Small intestine (tissue), 7 donors: ENCODE measurements at regions not wholly inside any gene's neighbourhood (a gene's known extent, or its start where the extent isn't known, plus 50 kb on each side); places are given as distances from the start of the nearest gene placed in this dataset.

Source experiments
- DNase-seq, 2 donors: peaks; one replicate each; pipeline versions ENCODE4 v3.0.0 to v3.0.0-alpha.2; 2013
- FAIRE-seq: peaks from 2 replicates; lab custom pipeline; 2012; peaks lifted over from hg19 to GRCh38; lab: Jason Lieb, UNC
- H3K27ac ChIP-seq, 3 donors: one replicate each; pipeline ENCODE4 v1.5.1; 2013; ENCODE audit warnings: low read length in 2 of 3, mild to moderate bottlenecking in 2 of 3, control low read depth in 1 of 3, inconsistent platforms in 1 of 3, low read depth in 1 of 3, moderate library complexity in 1 of 3
- H3K27me3 ChIP-seq, 3 donors: one replicate each; pipeline ENCODE4 v1.6.1; 2013; ENCODE audit warnings: low read length in 3 of 3, inconsistent platforms in 1 of 3; ENCODE audit not compliant: control insufficient read depth in 3 of 3, insufficient read depth in 3 of 3
- H3K36me3 ChIP-seq, 3 donors: one replicate each; pipeline ENCODE4 v1.6.1; 2013; ENCODE audit warnings: low read length in 3 of 3, inconsistent platforms in 1 of 3, low read depth in 1 of 3, mild to moderate bottlenecking in 1 of 3, moderate library complexity in 1 of 3; ENCODE audit not compliant: control insufficient read depth in 3 of 3, insufficient read depth in 2 of 3
- H3K4me1 ChIP-seq, 3 donors: one replicate each; pipeline ENCODE4 v1.6.1; 2013; ENCODE audit warnings: low read length in 2 of 3, inconsistent platforms in 1 of 3, low read depth in 1 of 3, mild to moderate bottlenecking in 1 of 3, moderate library complexity in 1 of 3; ENCODE audit not compliant: control insufficient read depth in 3 of 3, insufficient read depth in 2 of 3
- H3K4me3 ChIP-seq, 3 donors: one replicate each; pipeline ENCODE4 v1.5.1; 2013; ENCODE audit warnings: low read length in 3 of 3, control low read depth in 1 of 3, inconsistent platforms in 1 of 3, low read depth in 1 of 3, mild to moderate bottlenecking in 1 of 3, moderate library complexity in 1 of 3
- H3K9me3 ChIP-seq, 2 donors: one replicate each; pipeline ENCODE4 v1.6.1; 2013; ENCODE audit warnings: low read depth in 1 of 2, low read length in 1 of 2; ENCODE audit not compliant: control insufficient read depth in 2 of 2, insufficient read depth in 1 of 2
- whole genome bisulfite sequencing, 3 donors: extraction: QIAGEN DNeasy Blood & Tissue Kit; methylation state at CpG; one replicate each; pipeline ENCODE4 v1.1.7; 2013; 5-methylcytosine and 5-hydroxymethylcytosine counted together
- donor health status: healthy with polysubstance abuse.
- donor health status: control.
- donor health status: control.
- donor health status: Bipolar disorder and iron deficiency.
- donor health status: healthy.

- Histone ChIP-seq H3K4me3 (no peak overlapping the region), H3K36me3 (no peaks in the 10 kb centered on the region), H3K9me3 (peaks cover 0 to 4% of the 10 kb centered on the region in 2 donors), H3K4me1 (no peaks in the 10 kb centered on the region), H3K27me3 (no peaks in the 10 kb centered on the region), H3K27ac (no peak overlapping the region)
- no peak for FAIRE-seq
- DNase-seq, result no peak
- WGBS, 3 donors, result 74 to 80% (median 76%) methylated on average over 5 of the region's 5 CpGs
Observed at GRCh38 chr16:73778887-73779286, 517.7 kb upstream of the PSMD7 start.

DNA sequence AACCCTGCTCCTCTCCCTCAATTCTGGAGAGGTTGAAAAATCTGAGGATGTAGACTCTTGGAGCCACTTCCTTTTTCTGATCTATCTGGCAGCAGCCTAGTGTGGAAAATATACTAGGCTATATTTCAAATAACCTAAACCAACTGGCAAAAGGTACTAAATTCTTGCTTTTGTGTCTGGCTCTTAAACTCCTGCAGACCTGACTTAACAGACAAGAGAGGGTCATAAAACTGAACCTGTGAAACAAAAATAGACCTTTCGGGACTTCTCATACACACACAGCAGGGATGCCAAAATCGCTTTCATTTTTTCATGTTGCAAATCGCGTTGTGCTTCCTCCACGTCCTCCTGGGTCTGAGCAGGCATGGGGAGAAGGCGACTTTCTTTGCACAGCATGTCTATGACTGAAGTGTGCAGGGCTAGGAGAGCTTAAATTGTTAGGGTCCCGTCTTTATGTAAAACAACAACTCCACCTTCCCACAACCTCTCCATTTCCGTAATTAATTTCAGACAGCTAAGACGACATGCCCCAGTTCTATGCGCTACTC lies 520.7 kb upstream of the PSMD7 start:
- Histone ChIP-seq H3K27me3 (no peaks in the 10 kb centered on the region), H3K36me3 (no peaks in the 10 kb centered on the region), H3K27ac (no peak overlapping the region), H3K4me1 (no peaks in the 10 kb centered on the region), H3K4me3 (no peak overlapping the region), H3K9me3 (no peaks in the 10 kb centered on the region)
- FAIRE-seq (no peak), DNase-seq (no peak)
- 69 to 83% (median 81%) methylated on average over 10 of the region's 10 CpGs for WGBS, 3 donors

DNA sequence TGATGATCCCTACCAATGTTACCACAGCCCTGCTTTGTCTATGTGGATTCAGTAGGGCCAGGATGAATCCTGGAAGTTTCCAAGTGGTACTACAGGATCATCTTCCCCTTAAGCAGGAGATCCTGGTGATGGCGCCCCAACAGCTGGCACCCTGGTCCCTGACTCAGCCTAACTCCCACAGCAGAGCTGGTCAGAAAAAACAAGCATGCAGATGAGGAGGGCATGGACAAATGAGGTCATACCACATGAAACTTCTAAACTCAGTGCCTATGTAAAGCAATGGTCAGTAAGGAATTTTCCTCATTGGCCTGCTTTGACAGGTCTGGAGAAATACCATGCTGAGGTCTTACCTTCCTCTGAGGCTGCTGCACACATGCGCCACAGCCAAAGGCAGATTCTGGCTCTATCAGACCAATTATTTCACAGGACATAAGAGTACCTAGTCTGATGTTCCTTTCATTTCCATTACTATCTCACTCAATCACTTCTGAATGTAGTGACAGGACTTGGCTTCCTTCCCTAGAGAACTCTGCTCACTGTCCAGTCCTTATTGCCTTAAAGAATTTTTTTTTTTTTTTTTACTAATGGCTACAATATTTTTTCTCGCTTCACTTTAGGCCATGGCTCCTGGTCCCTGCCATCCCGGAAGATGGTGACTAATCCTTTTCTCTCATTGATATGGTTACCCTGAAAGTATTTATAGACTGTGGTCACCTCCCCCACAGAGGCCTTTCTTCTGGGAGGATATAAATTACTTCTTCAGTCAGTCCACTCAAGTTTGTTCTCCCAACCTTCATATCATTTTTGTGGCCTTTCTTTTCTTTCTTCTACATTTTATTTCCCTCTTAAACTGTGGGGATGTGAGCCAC lies 525.2 kb upstream of the PSMD7 start:
- Histone ChIP-seq H3K27me3 (peaks cover 0 to 3% (median 0%) of the 10 kb centered on the region in 3 donors), H3K36me3 (no peaks in the 10 kb centered on the region), H3K27ac (no peak overlapping the region), H3K4me3 (no peak overlapping the region), H3K4me1 (no peaks in the 10 kb centered on the region), H3K9me3 (no peaks in the 10 kb centered on the region)
- 87 to 90% (median 87%) methylated on average over 4 of the region's 4 CpGs for WGBS, 3 donors
- DNase-seq, result no peak
- FAIRE-seq, result no peak

GRCh38 chr16:73768786-73769203 lies 527.8 kb upstream of the PSMD7 start:
- Histone ChIP-seq H3K4me3 (no peak overlapping the region), H3K36me3 (no peaks in the 10 kb centered on the region), H3K4me1 (no peaks in the 10 kb centered on the region), H3K27me3 (peaks cover 0 to 3% (median 0%) of the 10 kb centered on the region in 3 donors), H3K9me3 (no peaks in the 10 kb centered on the region), H3K27ac (no peak overlapping the region)
- FAIRE-seq (no peak), DNase-seq (no peak)
- 53 to 54% (median 53%) methylated on average over 3 of the region's 3 CpGs for WGBS, 3 donors

DNA sequence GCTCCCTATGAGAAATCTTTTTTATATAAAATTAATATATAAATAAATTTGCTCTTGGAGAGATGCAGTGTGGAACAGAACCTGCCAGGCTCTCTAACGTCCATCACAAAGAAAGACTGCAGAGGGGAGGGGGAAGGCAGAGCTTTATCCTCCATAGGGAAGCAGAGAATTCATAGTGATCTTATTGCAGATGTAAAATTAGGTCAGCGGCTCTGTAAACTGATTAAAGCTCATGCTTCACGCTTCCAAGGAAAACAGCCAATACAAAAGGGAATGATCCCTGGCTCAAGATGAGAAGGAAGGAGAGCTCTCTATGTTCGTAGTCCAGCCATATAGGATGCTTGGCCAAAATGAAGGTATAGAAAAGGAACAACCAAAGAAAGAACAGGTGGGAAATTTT lies 532.3 kb upstream of the PSMD7 start:
- FAIRE-seq (no peak), DNase-seq (no peak)
- 51 to 55% (median 51%) methylated on average over 4 of the region's 4 CpGs for WGBS, 3 donors
- Histone ChIP-seq H3K27ac (no peak overlapping the region), H3K4me3 (no peak overlapping the region), H3K4me1 (no peaks in the 10 kb centered on the region), H3K36me3 (no peaks in the 10 kb centered on the region), H3K9me3 (no peaks in the 10 kb centered on the region), H3K27me3 (peaks cover 0 to 3% (median 0%) of the 10 kb centered on the region in 3 donors)

- H3K4me3 ChIP-seq, result no peak overlapping the region
- no peak for FAIRE-seq
- no peak for DNase-seq
Observed at GRCh38 chr16:73756289-73757178, 540.1 kb upstream of the PSMD7 start.

GRCh38 chr16:73753931-73754330 lies 542.7 kb upstream of the PSMD7 start:
- H3K9me3 ChIP-seq, result no peaks in the 10 kb centered on the region
- WGBS, 3 donors, result 74 to 77% (median 77%) methylated on average over 3 of the region's 3 CpGs
- H3K4me1 ChIP-seq, result no peaks in the 10 kb centered on the region
- DNase-seq (no peak), FAIRE-seq (no peak)
- no peak overlapping the region for H3K4me3 ChIP-seq
- H3K27me3 ChIP-seq, result no peaks in the 10 kb centered on the region
- H3K36me3 ChIP-seq, result no peaks in the 10 kb centered on the region
- no peak overlapping the region for H3K27ac ChIP-seq

More at GRCh38 chr16:73756289-73757178, 540.1 kb upstream of the PSMD7 start:
- Histone ChIP-seq H3K36me3 (no peaks in the 10 kb centered on the region), H3K27ac (no peak overlapping the region), H3K27me3 (no peaks in the 10 kb centered on the region), H3K4me1 (no peaks in the 10 kb centered on the region), H3K9me3 (peaks cover 0 to 3% of the 10 kb centered on the region in 2 donors)
- WGBS, 3 donors, result 75 to 77% (median 76%) methylated on average over 16 of the region's 16 CpGs

- FAIRE-seq, result no peak
- no peak overlapping the region for H3K27ac ChIP-seq
- no peaks in the 10 kb centered on the region for H3K9me3 ChIP-seq
- no peaks in the 10 kb centered on the region for H3K4me1 ChIP-seq
- H3K4me3 ChIP-seq, result no peak overlapping the region
- 58 to 69% (median 66%) methylated on average over 3 of the region's 3 CpGs for WGBS, 3 donors
- DNase-seq, result no peak
- no peaks in the 10 kb centered on the region for H3K27me3 ChIP-seq
- no peaks in the 10 kb centered on the region for H3K36me3 ChIP-seq
Observed at GRCh38 chr16:73750639-73751038, 546.0 kb upstream of the PSMD7 start.
